ENCODE measurements at regions not wholly inside any gene's neighbourhood (a gene's known extent, or its start where the extent isn't known, plus 50 kb on each side); places are given as distances from the start of the nearest gene placed in this dataset.
"Not testable (repeated sequence)": the region's sequence is repeated elsewhere in the genome, so short reads cannot be mapped to it uniquely, and the experiment has no call there.

- Mint-ChIP-seq H3K27ac (ENCODE audit: unreplicated experiment) (no peak overlapping the region), H3K27me3 (ENCODE audit: unreplicated experiment) (no peaks in the 10 kb centered on the region), H3K4me1 (ENCODE audit: unreplicated experiment) (no peaks in the 10 kb centered on the region), H3K36me3 (ENCODE audit: unreplicated experiment) (no peaks in the 10 kb centered on the region), H3K9me3 (ENCODE audit: unreplicated experiment) (no peaks in the 10 kb centered on the region), H3K4me3 (ENCODE audit: unreplicated experiment) (no peak overlapping the region)
- TF ChIP-seq CTCF (IDR thresholded peaks at IDR 0.05), result no peak
- no peak for DNase-seq (ENCODE audit: extremely low spot score, unreplicated experiment)
Measured at GRCh38 chr15:79501086-79501485, 69.0 kb downstream of the MINAR1 start.

- no peak for DNase-seq (ENCODE audit: extremely low spot score, unreplicated experiment)
- Mint-ChIP-seq H3K36me3 (ENCODE audit: unreplicated experiment) (no peaks in the 10 kb centered on the region), H3K27ac (ENCODE audit: unreplicated experiment) (no peak overlapping the region)
Measured at GRCh38 chr15:79505956-79506355, 73.8 kb downstream of the MINAR1 start.

GRCh38 chr15:79512844-79513243 is 80.7 kb downstream of the MINAR1 start:
- not testable (repeated sequence) for H3K27ac Mint-ChIP-seq (ENCODE audit: unreplicated experiment); H3K4me1 Mint-ChIP-seq (ENCODE audit: unreplicated experiment); DNase-seq (ENCODE audit: extremely low spot score, unreplicated experiment); H3K9me3 Mint-ChIP-seq (ENCODE audit: unreplicated experiment); H3K27me3 Mint-ChIP-seq (ENCODE audit: unreplicated experiment); H3K36me3 Mint-ChIP-seq (ENCODE audit: unreplicated experiment); H3K4me3 Mint-ChIP-seq (ENCODE audit: unreplicated experiment)

More at GRCh38 chr15:79505956-79506355, 73.8 kb downstream of the MINAR1 start:
- Mint-ChIP-seq H3K4me3 (ENCODE audit: unreplicated experiment) (no peak overlapping the region), H3K27me3 (ENCODE audit: unreplicated experiment) (no peaks in the 10 kb centered on the region), H3K9me3 (ENCODE audit: unreplicated experiment) (no peaks in the 10 kb centered on the region), H3K4me1 (ENCODE audit: unreplicated experiment) (no peaks in the 10 kb centered on the region)
- no peak for TF ChIP-seq CTCF (IDR thresholded peaks at IDR 0.05)

GRCh38 chr15:79513417-79513816 is 81.3 kb downstream of the MINAR1 start:
- Mint-ChIP-seq H3K4me1 (ENCODE audit: unreplicated experiment) (no peaks in the 10 kb centered on the region), H3K36me3 (ENCODE audit: unreplicated experiment) (no peaks in the 10 kb centered on the region), H3K27me3 (ENCODE audit: unreplicated experiment) (no peaks in the 10 kb centered on the region), H3K27ac (ENCODE audit: unreplicated experiment) (no peak overlapping the region), H3K4me3 (ENCODE audit: unreplicated experiment) (no peak overlapping the region), H3K9me3 (ENCODE audit: unreplicated experiment) (no peaks in the 10 kb centered on the region)
- no peak for TF ChIP-seq CTCF (IDR thresholded peaks at IDR 0.05)
- no peak for DNase-seq (ENCODE audit: extremely low spot score, unreplicated experiment)

GRCh38 chr15:79513940-79514339 is 81.8 kb downstream of the MINAR1 start:
- H3K4me3 Mint-ChIP-seq (ENCODE audit: unreplicated experiment), result no peak overlapping the region
- H3K36me3 Mint-ChIP-seq (ENCODE audit: unreplicated experiment), result no peaks in the 10 kb centered on the region
- no peak overlapping the region for H3K27ac Mint-ChIP-seq (ENCODE audit: unreplicated experiment)
- H3K9me3 Mint-ChIP-seq (ENCODE audit: unreplicated experiment), result no peaks in the 10 kb centered on the region
- peaks cover 1% of the 10 kb centered on the region for H3K27me3 Mint-ChIP-seq (ENCODE audit: unreplicated experiment)
- no peak for DNase-seq (ENCODE audit: extremely low spot score, unreplicated experiment)
- TF ChIP-seq CTCF (IDR thresholded peaks at IDR 0.05), result no peak
- H3K4me1 Mint-ChIP-seq (ENCODE audit: unreplicated experiment), result no peaks in the 10 kb centered on the region

Measured in osteocyte (in vitro differentiated cells).